K562 (cell line): ENCODE measurements at regions not wholly inside any gene's neighbourhood (a gene's known extent, or its start where the extent isn't known, plus 50 kb on each side); places are given as distances from the start of the nearest gene placed in this dataset.
"Not testable (repeated sequence)": the region's sequence is repeated elsewhere in the genome, so short reads cannot be mapped to it uniquely, and the experiment has no call there.

Experiments used
- ATAC-seq: fragments of 200-7000 bp; cut with Tn5 transposase; 3 replicates; pipeline ENCODE4 v1.9.1; 2020; ENCODE audit warnings: moderate library complexity
- BruUV-seq: library from RNA; stranded (reverse); fragments of 400-500 nt; replicated peaks from 2 replicates; lab custom pipeline; 2021; lab: Mats Ljungman, UMichigan
- CTCF ChIA-PET: fragments of 300-600 bp; formaldehyde crosslinking; extraction: SDS; loops from one replicate; lab custom pipeline; 2021; ENCODE audit warnings: low intra/inter-chr PET ratio; lab: Yijun Ruan, JAX
- POLR2A ChIA-PET: fragments of 300-600, 350-650 bp; sonication (Branson Sonifier 250); formaldehyde crosslinking; extraction: SDS; loops from one replicate; lab custom pipeline; 2021; ENCODE audit warnings: antibody characterized with exemption, inconsistent platforms; lab: Yijun Ruan, JAX
- DNase-seq, 4 experiments: peaks; one replicate each; pipeline versions ENCODE4 v3.0.0 to v3.0.0-alpha.2; 2011 to 2018; ENCODE audit warnings: low spot score in 3 of 4, mixed read lengths in 3 of 4; ENCODE audit errors: extremely low read depth in 1 of 4
- FAIRE-seq: peaks from 2 replicates; lab custom pipeline; 2011; peaks lifted over from hg19 to GRCh38; lab: Jason Lieb, UNC
- H2AFZ ChIP-seq: 2 replicates; pipeline ENCODE4 v1.6.0; 2011; ENCODE audit warnings: low read depth, low read length, control low read depth, inconsistent platforms
- H3K27ac ChIP-seq: fragments of 200-600 bp; 3 replicates; pipeline ENCODE4 v1.8.0; 2011; ENCODE audit warnings: low read depth, mild to moderate bottlenecking, control low read depth, inconsistent platforms, low read length, moderate library complexity, mixed read lengths; ENCODE audit errors: extremely low read depth
- H3K27me3 ChIP-seq, 2 experiments: fragments of 300-600 bp in 1 of 2; 2 replicates in 1 of 2; 3 replicates in 1 of 2; pipeline versions ENCODE4 v1.6.0 to v1.8.0; 2011; ENCODE audit warnings: inconsistent platforms in 2 of 2, low read length in 2 of 2, mild to moderate bottlenecking in 1 of 2, mixed read lengths in 1 of 2, moderate library complexity in 1 of 2; ENCODE audit not compliant: control insufficient read depth in 2 of 2, insufficient read depth in 2 of 2
- H3K36me3 ChIP-seq: fragments of 300-600 bp; 3 replicates; pipeline ENCODE4 v1.8.0; 2011; ENCODE audit warnings: mild to moderate bottlenecking, low read length, inconsistent platforms; ENCODE audit not compliant: control insufficient read depth, insufficient read depth
- H3K4me1 ChIP-seq, 2 experiments: fragments of 200-600 bp in 1 of 2; replicated peaks in 1 of 2; 2 replicates in 1 of 2; 3 replicates in 1 of 2; pipeline versions ENCODE4 v1.5.1 to v1.8.0; 2011; ENCODE audit warnings: inconsistent platforms in 2 of 2, low read length in 2 of 2, mild to moderate bottlenecking in 1 of 2, mixed read lengths in 1 of 2, moderate library complexity in 1 of 2; ENCODE audit not compliant: control insufficient read depth in 2 of 2, insufficient read depth in 2 of 2
- H3K4me2 ChIP-seq: 2 replicates; pipeline ENCODE4 v1.6.1; 2011; ENCODE audit warnings: low read length, control low read depth, inconsistent platforms, mixed read lengths; ENCODE audit not compliant: insufficient read depth
- H3K4me3 ChIP-seq: fragments of 200-600 bp; sonication (generic), shearing (Covaris generic); 2 replicates; pipeline ENCODE4 v1.5.1; 2016; ENCODE audit warnings: control low read depth, inconsistent platforms
- H3K79me2 ChIP-seq: fragments of 200-600 bp; 3 replicates; pipeline ENCODE4 v1.8.0; 2011; ENCODE audit warnings: low read length, inconsistent platforms; ENCODE audit not compliant: control insufficient read depth, insufficient read depth
- H3K9ac ChIP-seq, 2 experiments: 2 replicates each; pipeline versions ENCODE4 v1.6.0 to v1.6.1; 2011; ENCODE audit warnings: low read depth in 2 of 2, low read length in 2 of 2, control low read depth in 1 of 2, inconsistent platforms in 1 of 2, mild to moderate bottlenecking in 1 of 2, mixed read lengths in 1 of 2; ENCODE audit not compliant: insufficient read depth in 1 of 2
- H3K9me1 ChIP-seq: one replicate; pipeline ENCODE4 v1.6.0; 2011; ENCODE audit warnings: inconsistent platforms, mild to moderate bottlenecking, low read length, moderate library complexity; ENCODE audit not compliant: control insufficient read depth, insufficient read depth
- H3K9me3 ChIP-seq: replicated peaks from 2 replicates; pipeline ENCODE4 v1.5.1; 2011; ENCODE audit warnings: low read depth, low read length, inconsistent platforms; ENCODE audit not compliant: control insufficient read depth, insufficient read depth
- H4K20me1 ChIP-seq: replicated peaks from 2 replicates; pipeline ENCODE4 v1.6.1; 2011; ENCODE audit warnings: low read length, inconsistent platforms, mixed read lengths; ENCODE audit not compliant: control insufficient read depth, insufficient read depth
- CBX5 ChIP-seq: IDR thresholded peaks from 2 replicates; pipeline ENCODE4 v1.6.1; 2014; ENCODE audit warnings: low read depth, borderline replicate concordance
- CTBP1 ChIP-seq: fragments of 450-650 bp; IDR thresholded peaks from 2 replicates; pipeline ENCODE4 v1.6.1; 2016; ENCODE audit warnings: borderline replicate concordance
- HNRNPH1 ChIP-seq: fragments of 200-400 bp; formaldehyde crosslinking; optimal IDR thresholded peaks from 2 replicates; pipeline ENCODE3; 2017; ENCODE audit warnings: low read depth, mild to moderate bottlenecking, low read length, moderate library complexity
- MCM7 ChIP-seq, 2 experiments: fragments of 450-650 bp; IDR thresholded peaks; 2 replicates each; pipeline ENCODE4 v1.6.1; 2016 to 2018
- ZMIZ1 ChIP-seq, 2 experiments: fragments of 150-350 bp in 1 of 2; IDR thresholded peaks; 2 replicates each; pipeline ENCODE4 v1.6.1; 2012 to 2016; ENCODE audit warnings: low read depth in 2 of 2, low read length in 2 of 2, mild to moderate bottlenecking in 1 of 2, moderate library complexity in 1 of 2
- ZNF75A ChIP-seq: fragments of 450-650 bp; formaldehyde crosslinking; IDR thresholded peaks from 2 replicates; pipeline ENCODE4 v1.4.0; 2020; ENCODE audit warnings: mild to moderate bottlenecking
- WGBS: fragments of 100-300 bp; shearing (Covaris generic); methylation state at CpG from one replicate; pipeline ENCODE4 v1.1.6; 2016; ENCODE audit warnings: low coverage, mixed read lengths; ENCODE audit not compliant: insufficient coverage; ENCODE audit errors: missing lambda C conversion rate; 5-methylcytosine and 5-hydroxymethylcytosine counted together
- in situ Hi-C: fragments of 300-500 bp; cut with MboI; formaldehyde crosslinking; loops from 4 replicates; pipeline ENCODE4 v1.15.0; 2018; ENCODE audit warnings: inconsistent platforms, mixed read lengths
- intact Hi-C: fragments of 100-400 bp; cut with micrococcal nuclease; formaldehyde crosslinking; loops from 2 replicates; pipeline ENCODE4 v1.14.2; 2022

GRCh38 chr7:109622320-109622719, 1052.6 kb downstream of the DNAJB9 start (continued):
- TF ChIP-seq ZMIZ1 (IDR thresholded peaks at IDR 0.05; ENCODE audit: low read depth in 2 of 2, low read length in 2 of 2): no peak
- no peak for TF ChIP-seq MCM7 (IDR thresholded peaks at IDR 0.05)
- no peak for TF ChIP-seq ZNF75A
- TF ChIP-seq CTBP1: no peak
- TF ChIP-seq HNRNPH1: no peak

GRCh38 chr7:109632890-109633289, 1063.2 kb downstream of the DNAJB9 start:
- H4K20me1 ChIP-seq, H3K9me3 ChIP-seq, H2AFZ ChIP-seq, in situ Hi-C loops, H3K27me3 ChIP-seq, FAIRE-seq, H3K9me1 ChIP-seq, ATAC-seq, BruUV-seq, H3K9ac ChIP-seq, H3K4me1 ChIP-seq, H3K27ac ChIP-seq, H3K36me3 ChIP-seq, H3K4me2 ChIP-seq, intact Hi-C loops, POLR2A ChIA-PET, H3K79me2 ChIP-seq, DNase-seq, H3K4me3 ChIP-seq, CTCF ChIA-PET: not testable (repeated sequence)
- 0 out of 2 replicates have a peak, but pooled peaks have one; percentile 19 for TF ChIP-seq CBX5
- 2% methylated on average over 8 of the region's 8 CpGs for WGBS
